ENCODE measurements at regions not wholly inside any gene's neighbourhood (a gene's known extent, or its start where the extent isn't known, plus 50 kb on each side); places are given as distances from the start of the nearest gene placed in this dataset.

- no peak for DNase-seq (ENCODE audit: low read depth)
- TF ChIP-seq MAX (IDR thresholded peaks at IDR 0.05; ENCODE audit: low read depth, low read length) (no peak), MYC (IDR thresholded peaks at IDR 0.05; ENCODE audit: low read depth, low read length) (no peak), POLR2A (IDR thresholded peaks at IDR 0.05; ENCODE audit: extremely low read depth, insufficient read length) (no peak), CTCF (IDR thresholded peaks at IDR 0.05; ENCODE audit: low read depth, low read length) (no peak)
- H3K4me3 ChIP-seq (ENCODE audit: low read depth, low read length), result no peak overlapping the region
These were observed 464.7 kb upstream of the IGFBP3 start for GRCh38 chr7:46385662-46386309.

- no peak for DNase-seq (ENCODE audit: low read depth)
- no peak for TF ChIP-seq CTCF (IDR thresholded peaks at IDR 0.05; ENCODE audit: low read depth, low read length)
- no peak for TF ChIP-seq MAX (IDR thresholded peaks at IDR 0.05; ENCODE audit: low read depth, low read length)
- no peak for TF ChIP-seq MYC (IDR thresholded peaks at IDR 0.05; ENCODE audit: low read depth, low read length)
- TF ChIP-seq POLR2A (IDR thresholded peaks at IDR 0.05; ENCODE audit: extremely low read depth, insufficient read length), result no peak
- no peak overlapping the region for H3K4me3 ChIP-seq (ENCODE audit: low read depth, low read length)
These were observed 462.5 kb upstream of the IGFBP3 start for GRCh38 chr7:46383605-46384004.

GRCh38 chr7:46369933-46370654 lies 449.0 kb upstream of the IGFBP3 start:
- DNase-seq (ENCODE audit: low read depth), result no peak
- TF ChIP-seq MAX (IDR thresholded peaks at IDR 0.05; ENCODE audit: low read depth, low read length), result no peak
- no peak for TF ChIP-seq MYC (IDR thresholded peaks at IDR 0.05; ENCODE audit: low read depth, low read length)
- no peak for TF ChIP-seq CTCF (IDR thresholded peaks at IDR 0.05; ENCODE audit: low read depth, low read length)
- no peak for TF ChIP-seq POLR2A (IDR thresholded peaks at IDR 0.05; ENCODE audit: extremely low read depth, insufficient read length)
- no peak overlapping the region for H3K4me3 ChIP-seq (ENCODE audit: low read depth, low read length)

- no peak for TF ChIP-seq POLR2A (IDR thresholded peaks at IDR 0.05; ENCODE audit: extremely low read depth, insufficient read length)
- no peak for TF ChIP-seq MYC (IDR thresholded peaks at IDR 0.05; ENCODE audit: low read depth, low read length)
- no peak for TF ChIP-seq CTCF (IDR thresholded peaks at IDR 0.05; ENCODE audit: low read depth, low read length)
- no peak for TF ChIP-seq MAX (IDR thresholded peaks at IDR 0.05; ENCODE audit: low read depth, low read length)
- DNase-seq (ENCODE audit: low read depth), result no peak
- no peak overlapping the region for H3K4me3 ChIP-seq (ENCODE audit: low read depth, low read length)
These were observed 447.8 kb upstream of the IGFBP3 start for GRCh38 chr7:46368871-46369270.

GRCh38 chr7:46366526-46366925 lies 445.5 kb upstream of the IGFBP3 start:
- H3K4me3 ChIP-seq (ENCODE audit: low read depth, low read length), result no peak overlapping the region
- TF ChIP-seq MYC (IDR thresholded peaks at IDR 0.05; ENCODE audit: low read depth, low read length) (no peak), POLR2A (IDR thresholded peaks at IDR 0.05; ENCODE audit: extremely low read depth, insufficient read length) (no peak), MAX (IDR thresholded peaks at IDR 0.05; ENCODE audit: low read depth, low read length) (no peak), CTCF (IDR thresholded peaks at IDR 0.05; ENCODE audit: low read depth, low read length) (no peak)

More at GRCh38 chr7:46366526-46366925, 445.5 kb upstream of the IGFBP3 start:
- no peak for DNase-seq (ENCODE audit: low read depth)
